LoVo (cell line): ENCODE measurements at regions not wholly inside any gene's neighbourhood (a gene's known extent, or its start where the extent isn't known, plus 50 kb on each side); places are given as distances from the start of the nearest gene placed in this dataset.
A peak's percentile ranks its signal among the peaks of the same experiment; 100 is the strongest.

Source experiments
- DNase-seq: peaks from one replicate; pipeline ENCODE4 v3.0.0-alpha.2; 2016; ENCODE audit warnings: low spot score

DNA sequence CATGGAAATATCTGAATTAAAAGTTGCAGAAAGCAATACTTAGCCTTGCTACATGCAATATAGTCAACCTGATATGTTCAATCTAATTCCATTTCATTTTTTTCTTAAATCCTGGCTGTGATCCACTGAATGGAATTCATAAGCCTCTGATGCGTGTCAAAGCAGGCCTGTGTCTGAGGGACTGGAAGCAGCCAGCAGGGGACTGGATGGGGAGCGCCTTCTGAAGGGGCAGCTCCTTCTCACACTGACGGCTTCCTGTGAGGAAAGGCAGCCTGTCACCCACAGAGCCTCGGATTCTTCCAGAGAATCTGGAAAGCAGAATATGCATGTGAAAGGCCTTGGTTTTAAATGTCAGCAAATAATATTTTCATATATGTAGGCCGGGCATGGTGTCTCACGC is 73.5 kb downstream of the KCNF1 start:
- DNase-seq: no peak

- DNase-seq: no peak
Measured at GRCh38 chr2:10985901-10986535, 74.3 kb downstream of the KCNF1 start.

- DNase-seq: no peak
Measured at GRCh38 chr2:10987439-10987838, 75.7 kb downstream of the KCNF1 start.

DNA sequence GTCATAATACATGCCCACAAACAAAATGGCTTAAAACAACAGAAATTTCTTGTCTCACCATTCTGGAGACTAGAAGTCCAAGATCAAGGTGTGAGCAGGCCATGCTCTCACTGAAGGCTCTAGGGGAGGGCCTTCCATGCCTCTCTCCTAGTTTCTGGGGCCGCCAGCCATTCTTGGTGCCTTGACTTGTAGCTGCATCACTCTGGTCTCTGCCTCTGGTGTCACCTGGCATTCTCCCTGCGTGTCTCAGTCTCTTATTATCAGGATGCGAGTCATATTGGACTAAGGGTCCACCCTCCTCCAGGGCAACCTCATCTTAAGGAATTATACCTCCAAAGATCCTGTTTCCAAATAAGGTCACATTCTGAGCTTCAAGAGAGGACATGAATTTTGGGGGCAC is 76.1 kb downstream of the KCNF1 start:
- DNase-seq: no peak

GRCh38 chr2:10989151-10989550 is 77.4 kb downstream of the KCNF1 start:
- no peak for DNase-seq

DNA sequence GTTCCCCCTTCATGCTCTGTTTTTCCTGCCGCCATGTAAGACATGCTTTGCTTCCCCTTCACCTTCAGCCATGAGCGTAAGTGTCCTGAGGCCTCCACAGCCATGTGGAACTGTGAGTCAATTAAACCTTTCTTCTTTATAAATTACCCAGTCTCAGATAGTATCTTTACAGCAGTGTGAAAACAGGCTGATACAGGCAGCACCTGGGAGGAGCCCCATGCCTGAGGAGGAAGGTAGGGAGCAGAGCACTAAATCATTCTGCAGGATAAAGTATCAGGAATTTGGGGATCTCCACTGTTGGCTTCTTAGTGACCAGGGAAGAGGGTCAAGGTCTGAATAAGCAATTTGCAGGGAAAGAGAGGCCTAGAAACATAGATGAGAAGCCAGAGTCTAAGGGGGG is 78.0 kb downstream of the KCNF1 start:
- DNase-seq: no peak

- no peak for DNase-seq
Measured at GRCh38 chr2:10990561-10991111, 78.9 kb downstream of the KCNF1 start.

DNA sequence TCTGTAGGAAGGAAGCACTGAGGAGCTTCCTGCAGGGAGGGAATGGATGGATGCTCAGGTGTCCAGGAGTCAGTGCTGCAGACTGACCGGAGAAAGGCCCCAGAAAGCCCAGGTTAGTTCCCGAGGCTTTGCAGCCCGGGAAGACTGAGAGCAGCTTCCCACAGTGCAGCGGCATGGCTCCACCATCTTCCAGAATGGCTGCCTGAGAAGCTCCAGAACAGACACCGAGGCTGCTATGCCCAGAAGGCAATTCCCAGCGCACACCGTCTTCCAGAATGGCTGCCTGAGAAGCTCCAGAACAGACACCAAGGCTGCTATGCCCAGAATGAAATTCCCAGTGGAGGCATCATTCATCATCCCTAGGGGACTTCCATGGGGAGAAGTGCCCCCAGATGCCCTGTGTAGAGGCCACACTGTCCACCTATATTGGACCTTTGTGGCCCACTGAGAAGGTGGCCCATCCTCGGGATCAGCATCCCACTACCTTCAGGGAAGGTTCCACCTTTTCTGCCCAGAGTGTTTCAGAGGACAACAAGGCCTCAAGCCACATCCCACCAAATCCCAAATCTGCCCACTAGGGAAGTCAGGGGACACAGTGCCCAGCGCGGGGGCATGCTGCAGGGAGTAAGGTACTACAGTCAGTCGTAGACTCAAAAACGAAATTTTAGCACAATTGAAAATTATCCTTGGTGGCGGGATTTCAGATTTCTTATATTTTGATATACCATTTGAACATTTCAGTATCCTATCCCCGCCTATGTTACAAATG is 80.5 kb downstream of the KCNF1 start:
- DNase-seq: no peak

DNA sequence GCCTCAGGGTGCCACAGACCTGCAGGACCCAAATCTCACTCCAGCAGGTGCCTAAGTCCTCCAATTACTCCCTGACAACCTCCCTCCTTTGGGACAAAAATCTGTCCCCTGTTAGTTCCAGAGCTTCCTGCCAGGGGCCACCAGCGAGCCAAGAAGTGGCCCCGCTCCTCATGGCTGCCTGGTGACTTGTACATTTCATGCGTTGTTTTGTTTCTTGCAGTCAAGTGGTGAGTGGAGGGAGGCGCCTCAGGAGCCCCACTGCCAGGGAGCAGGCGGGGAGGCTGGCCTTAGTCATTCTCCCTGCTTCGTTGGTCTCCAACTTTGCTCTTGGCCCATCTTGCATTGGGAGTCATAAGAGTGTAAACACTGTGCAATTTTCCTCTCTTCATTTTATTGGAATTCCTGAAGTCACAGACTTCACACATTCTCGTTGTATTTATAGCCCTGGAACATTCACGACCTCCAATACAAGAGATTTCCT is 81.3 kb downstream of the KCNF1 start:
- DNase-seq: peak; percentile 7

DNA sequence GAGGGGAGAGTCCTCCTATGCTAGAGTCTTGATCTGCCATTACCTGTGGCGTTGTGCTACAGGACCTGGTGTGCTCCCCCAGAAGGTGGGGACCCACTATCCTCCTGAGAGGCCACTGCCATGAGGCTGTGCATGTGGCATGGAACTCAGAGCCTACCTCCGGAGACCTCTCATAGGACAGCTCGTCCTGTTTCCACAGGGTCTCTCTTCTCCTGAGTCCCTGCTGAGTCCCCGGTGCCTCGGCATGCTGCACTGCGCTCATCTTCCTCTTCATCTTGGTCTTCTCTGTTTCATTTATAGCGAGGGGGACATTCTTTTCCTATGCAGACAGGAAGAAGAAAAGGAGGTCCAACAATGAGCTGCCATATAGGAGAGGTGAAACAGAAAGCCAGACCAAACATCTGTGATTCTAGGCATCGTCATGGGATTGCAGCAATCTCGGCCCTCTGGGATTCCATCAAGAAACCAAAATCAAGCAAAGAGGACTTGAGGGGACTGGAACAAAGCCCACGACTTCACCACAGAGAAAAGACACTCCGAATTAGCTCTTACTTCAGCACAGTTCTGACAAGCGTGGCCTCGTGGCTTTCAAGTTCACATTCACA is 83.7 kb downstream of the KCNF1 start:
- no peak for DNase-seq

- DNase-seq: no peak
Measured at GRCh38 chr2:11004199-11004598, 92.5 kb downstream of the KCNF1 start.

DNA sequence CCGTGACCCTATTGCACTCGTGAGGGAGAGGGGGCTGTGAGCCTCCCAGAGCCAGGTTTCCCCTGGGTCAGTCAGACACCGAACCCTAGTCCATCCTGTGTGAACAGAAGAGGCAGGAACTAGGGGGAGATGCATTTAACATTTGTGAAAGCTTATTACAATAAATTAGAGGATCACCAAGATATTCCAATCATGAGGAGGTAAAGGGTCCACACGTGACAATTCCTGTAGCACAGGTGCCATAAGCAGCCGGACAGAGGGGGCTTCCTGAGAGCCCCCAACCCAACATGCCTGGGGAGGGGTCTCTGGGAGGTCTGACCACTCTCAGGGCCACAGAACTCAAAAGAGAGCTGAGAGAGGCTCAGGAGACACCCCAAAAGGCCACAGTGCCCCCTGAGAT is 93.3 kb downstream of the KCNF1 start:
- no peak for DNase-seq

DNA sequence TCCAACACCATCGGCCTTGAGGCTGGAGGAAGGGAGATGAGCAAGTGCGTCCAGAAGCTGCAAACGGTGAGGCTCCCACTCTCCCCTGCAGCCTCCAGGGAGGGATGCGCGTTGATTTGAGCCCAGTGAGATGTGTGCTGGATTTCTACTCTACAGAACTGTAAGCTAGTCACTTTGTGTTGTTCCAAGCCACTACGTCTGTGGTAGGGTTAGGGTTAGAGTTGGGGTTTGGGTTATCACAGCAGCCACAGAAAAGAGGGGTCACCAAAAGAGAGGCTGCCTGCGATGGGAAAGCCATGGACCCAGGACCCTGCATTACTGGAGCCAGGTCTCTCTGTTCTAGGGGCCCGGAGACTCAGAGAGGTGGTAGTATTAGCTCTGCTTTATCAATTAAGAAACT is 94.5 kb downstream of the KCNF1 start:
- no peak for DNase-seq

DNA sequence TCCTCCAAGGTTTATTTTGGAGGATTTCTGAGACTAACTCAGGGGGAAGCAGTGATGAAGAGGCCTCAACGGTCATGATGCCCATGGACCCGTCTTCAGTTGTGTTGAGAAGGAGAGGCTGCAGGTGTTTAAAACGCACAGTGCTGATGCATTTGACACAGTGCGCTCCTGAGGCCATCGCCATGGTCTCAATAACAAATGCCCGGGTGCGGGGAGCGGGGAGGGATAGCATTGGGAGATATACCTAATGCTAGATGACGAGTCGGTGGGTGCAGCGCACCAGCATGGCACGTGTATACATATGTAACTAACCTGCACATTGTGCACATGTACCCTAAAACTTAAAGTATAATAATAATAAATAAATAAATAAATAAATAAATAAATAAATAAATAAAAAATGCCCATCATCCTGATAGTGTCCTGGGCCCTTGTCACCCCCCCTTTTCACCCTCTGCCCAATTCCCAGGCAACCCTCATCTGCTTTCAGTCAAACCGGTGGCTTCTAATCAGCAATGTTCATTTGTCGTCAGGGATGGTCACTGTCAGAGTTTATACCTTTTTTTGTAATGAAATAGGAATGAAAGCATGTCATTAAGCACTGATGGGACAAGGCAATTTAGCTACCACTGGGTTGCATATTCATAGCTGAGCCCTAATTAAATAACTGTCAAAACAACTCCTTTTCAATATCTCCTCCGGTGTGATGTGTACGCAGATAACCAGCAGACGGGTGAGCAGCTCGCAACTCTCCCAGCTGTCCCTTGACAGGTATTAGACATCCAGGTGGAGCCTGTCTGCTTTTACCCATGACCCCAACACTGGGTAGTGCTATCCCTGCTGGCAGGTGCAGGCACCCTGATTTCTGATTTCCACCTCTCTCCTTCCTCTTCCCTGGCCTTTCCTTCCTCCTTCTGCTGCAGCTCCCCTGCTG is 95.9 kb downstream of the KCNF1 start:
- DNase-seq: no peak

GRCh38 chr2:11008773-11009172 is 97.0 kb downstream of the KCNF1 start:
- no peak for DNase-seq

DNA sequence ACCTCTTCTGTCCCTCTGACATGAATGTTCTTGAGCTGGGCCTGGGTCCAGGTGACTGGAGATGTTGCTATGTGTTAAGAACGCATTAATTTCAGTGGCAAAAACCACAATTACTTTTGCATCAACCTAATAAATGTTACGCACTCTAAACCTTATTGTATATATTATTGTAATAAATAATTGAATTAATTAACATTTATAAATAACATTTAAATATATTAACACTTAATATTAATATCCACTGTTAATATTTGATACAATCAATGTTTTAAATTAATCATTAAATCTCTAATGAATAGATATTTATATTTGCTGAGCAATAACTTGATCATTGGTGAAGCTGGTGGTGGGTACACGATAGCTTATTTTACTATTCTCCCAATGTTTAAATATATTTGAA is 97.4 kb downstream of the KCNF1 start:
- DNase-seq: no peak

DNA sequence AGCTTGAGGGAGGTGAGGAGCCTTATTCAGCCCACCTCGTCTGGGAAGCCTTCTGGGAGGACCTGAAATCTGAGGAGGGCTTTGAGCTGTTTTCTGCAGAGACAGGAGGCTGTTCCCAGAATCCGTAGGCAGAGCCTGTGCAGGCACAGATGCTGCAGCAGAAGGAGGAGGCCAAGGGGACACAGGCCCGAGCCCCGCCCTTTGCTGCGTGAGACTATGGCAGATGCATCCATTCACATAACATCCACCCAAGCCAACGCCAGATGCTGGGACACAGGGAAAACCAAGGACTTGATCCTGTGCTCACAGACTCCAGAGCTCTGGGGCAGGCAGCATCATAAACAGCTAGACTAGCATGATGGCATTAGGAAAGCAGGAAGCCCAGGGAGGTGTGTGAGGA is 98.2 kb downstream of the KCNF1 start:
- DNase-seq: no peak

DNA sequence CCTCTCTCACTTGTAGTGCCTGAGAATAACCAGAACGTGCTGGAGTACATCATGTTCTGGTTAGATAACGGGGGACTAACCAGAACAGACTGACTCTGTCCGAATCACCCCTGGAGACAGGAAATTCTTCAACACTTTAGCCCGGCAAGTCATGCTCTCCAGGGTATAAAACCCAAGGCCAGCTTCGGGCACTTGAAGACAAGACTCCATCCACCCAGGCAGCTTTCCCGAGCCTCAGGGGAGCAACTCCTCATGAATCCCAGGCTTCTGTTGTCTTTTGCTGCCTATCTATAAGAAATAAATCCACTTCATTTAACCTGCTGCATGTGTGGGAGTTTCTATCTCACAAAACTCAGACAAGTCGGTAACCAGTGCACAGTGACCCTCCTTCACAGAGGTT is 99.6 kb downstream of the KCNF1 start:
- DNase-seq: no peak

DNA sequence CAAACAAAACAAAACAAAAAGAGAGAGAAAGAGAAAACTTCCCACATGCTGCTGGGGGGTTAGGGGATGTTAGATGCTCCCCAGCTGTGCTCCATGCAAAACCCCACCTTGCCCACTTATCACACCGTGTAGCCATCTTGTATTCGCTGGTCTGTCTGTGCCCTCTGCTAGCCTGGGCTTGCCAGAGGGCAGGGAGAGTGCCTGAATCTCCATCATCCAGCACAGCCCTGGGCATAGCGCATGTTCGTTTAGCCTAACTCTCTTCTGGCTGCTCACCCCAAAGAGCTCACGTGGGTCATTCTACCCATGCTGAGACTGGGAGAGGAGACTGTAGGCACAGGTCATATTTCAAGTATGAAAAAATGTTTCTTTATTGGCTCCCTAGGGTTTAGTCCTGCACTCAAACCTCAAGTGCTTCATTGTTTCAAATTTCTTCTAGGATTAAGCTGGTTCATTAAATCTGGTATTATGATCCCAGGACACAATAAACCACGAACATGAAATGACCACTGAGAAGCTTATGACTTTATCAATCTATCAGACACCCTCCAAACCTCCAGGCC is 100.5 kb downstream of the KCNF1 start:
- DNase-seq: no peak

GRCh38 chr2:11013196-11013595 is 101.5 kb downstream of the KCNF1 start:
- no peak for DNase-seq

GRCh38 chr2:11014026-11014425 is 102.3 kb downstream of the KCNF1 start:
- no peak for DNase-seq
